NCI-H748 (cell line): ENCODE measurements at regions not wholly inside any gene's neighbourhood (a gene's known extent, or its start where the extent isn't known, plus 50 kb on each side); places are given as distances from the start of the nearest gene placed in this dataset.
A peak's percentile ranks its signal among the peaks of the same experiment; 100 is the strongest.

Source experiments
- DNase-seq: peaks from one replicate; lab custom pipeline; 2025; ENCODE audit not compliant: unreplicated experiment; lab: John Stamatoyannopoulos, UW

- DNase-seq = no peak
Observed at GRCh38 chr5:107088907-107089306, 581.8 kb downstream of the EFNA5 start.

DNA sequence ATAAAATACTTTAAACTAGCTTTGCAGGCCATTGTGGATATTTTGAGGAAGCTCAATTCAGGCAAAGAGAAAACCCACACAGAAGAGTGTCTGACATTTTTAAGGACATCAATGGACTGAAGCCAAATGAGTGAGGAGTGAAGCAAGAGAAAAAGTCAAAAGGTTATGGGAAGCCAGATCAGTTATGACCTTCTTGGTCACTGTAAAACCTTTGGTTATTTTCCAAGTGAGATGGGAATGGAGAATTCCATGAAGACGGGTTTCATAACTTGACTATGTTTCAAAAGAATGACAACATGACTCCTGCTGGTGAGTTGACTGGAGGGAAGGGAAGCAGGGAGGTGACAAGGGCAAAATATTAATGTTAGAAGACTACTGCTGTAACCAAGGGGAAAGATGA lies 585.2 kb downstream of the EFNA5 start:
- DNase-seq = no peak

DNA sequence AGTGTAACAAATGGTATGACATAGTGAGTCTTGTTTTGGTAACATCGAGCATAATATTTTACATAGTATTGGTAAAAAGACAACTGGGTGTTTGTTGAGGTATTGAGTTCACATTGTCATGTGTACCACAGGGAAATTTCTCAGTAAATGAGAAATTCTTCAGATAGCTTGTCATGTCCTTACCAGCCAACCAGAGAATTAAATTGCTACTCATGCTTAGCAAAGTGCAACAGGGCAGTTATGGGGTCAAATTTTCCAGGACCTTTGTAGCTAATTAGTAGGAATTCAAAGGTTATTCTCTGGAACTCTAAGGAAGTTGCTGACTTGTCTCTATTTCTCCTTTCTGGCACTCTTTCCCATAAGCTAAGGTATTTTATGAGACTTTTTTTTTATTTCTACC lies 595.7 kb downstream of the EFNA5 start:
- DNase-seq = no peak

- DNase-seq = no peak
Observed at GRCh38 chr5:107072967-107073366, 597.8 kb downstream of the EFNA5 start.

DNA sequence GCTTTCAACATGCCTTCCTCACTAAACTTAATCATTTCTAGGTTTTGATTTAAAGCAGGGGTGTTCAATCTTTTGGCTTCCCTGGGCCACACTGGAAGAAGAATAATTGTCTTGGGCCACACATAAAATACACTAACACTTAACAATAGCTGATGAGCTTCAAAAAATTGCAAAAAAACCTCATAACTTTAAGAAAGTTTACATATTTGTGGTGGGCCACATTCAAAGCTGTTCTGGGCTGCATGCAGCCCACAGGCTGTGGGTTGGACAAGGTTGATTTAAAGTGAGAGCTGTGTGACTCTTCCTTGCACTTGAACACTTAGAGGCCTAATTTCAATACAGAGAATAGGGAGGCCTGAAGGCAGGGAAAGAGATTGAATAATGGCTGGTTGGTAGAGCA lies 598.3 kb downstream of the EFNA5 start:
- DNase-seq = no peak

- no peak for DNase-seq
Observed at GRCh38 chr5:107068782-107069181, 602.0 kb downstream of the EFNA5 start.

DNA sequence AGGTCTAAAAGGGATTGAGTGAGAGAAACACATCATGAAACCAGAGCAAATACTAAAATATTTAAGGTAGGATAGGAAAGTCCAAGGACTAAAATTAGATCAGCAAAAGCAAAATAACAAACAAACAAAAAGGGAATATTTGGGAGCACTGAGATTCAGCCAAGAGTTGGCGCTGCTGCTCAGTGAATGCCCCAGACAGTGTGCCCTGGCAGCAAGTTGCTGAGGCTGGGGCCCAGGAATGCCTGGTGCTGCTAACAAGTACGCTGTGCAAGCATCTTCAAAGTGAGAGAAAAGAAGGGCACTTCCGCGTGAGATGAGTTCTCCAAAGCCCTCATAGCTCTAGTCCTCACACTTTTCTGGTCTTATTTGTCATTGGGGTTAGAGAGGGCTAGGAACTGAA lies 603.3 kb downstream of the EFNA5 start:
- no peak for DNase-seq

DNA sequence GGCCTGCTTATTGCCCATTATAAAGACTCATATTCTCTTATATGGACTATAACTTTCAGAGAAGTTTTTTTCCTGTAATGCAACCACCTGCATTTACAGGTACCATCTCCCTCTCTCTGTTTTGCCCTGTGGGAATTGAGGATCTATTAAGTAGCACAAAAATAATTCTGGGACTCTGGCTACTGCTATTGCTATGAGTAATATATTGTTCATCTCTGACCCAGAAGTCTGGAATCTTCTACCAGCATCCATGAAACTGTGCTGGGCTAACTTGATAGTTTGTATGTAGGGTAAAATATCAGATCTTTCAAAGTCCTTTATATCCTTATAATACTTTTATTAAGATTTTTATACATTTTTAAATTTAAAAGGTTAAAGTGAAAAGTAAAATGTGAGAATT lies 607.2 kb downstream of the EFNA5 start:
- DNase-seq = no peak

DNA sequence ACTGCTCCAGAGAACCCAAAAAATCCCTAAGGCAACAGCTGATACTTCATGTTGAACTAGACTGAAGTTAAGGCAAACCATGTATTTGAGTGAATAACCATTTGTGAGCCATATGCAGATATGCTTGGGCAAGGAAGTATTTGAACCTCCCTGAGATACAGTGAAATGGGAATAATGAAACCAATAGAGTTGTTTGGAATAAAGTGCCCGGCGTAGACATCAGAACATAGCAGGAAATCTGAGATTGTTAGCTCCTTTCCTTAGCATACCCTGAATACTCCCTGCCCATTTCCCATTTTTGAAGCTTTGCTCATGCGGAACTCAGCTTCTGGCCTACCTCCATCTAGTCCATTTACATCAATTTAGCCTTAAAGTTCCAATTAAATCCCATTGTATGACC lies 611.9 kb downstream of the EFNA5 start:
- no peak for DNase-seq

GRCh38 chr5:107058235-107058634 lies 612.5 kb downstream of the EFNA5 start:
- DNase-seq = no peak

- no peak for DNase-seq
Observed at GRCh38 chr5:107056278-107056677, 614.5 kb downstream of the EFNA5 start.

GRCh38 chr5:107047048-107047447 lies 623.7 kb downstream of the EFNA5 start:
- DNase-seq = no peak

GRCh38 chr5:107043665-107044064 lies 627.1 kb downstream of the EFNA5 start:
- no peak for DNase-seq

GRCh38 chr5:107040907-107041306 lies 629.8 kb downstream of the EFNA5 start:
- no peak for DNase-seq

GRCh38 chr5:107032629-107033028 lies 638.1 kb downstream of the EFNA5 start:
- no peak for DNase-seq

DNA sequence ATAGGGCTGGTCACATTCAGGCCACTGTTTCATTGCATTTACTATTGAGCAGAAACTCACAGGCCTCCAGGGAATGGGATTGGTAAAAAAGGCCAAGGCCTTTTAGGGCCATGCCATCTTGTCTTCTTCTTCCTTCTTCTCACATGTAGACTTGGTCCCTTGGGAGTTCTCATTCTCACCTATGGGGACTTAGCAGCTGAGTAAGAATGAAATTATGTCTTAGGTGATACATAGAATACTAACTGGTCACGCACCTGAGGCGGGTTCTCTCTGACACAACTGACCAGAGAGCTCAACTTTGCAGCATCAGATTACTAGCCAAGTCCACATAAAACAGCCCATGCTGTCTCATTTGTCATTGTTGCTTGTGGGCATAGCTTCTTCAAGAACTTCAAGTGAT lies 641.8 kb downstream of the EFNA5 start:
- no peak for DNase-seq

- DNase-seq = no peak
Observed at GRCh38 chr5:107025712-107026497, 644.8 kb downstream of the EFNA5 start.

DNA sequence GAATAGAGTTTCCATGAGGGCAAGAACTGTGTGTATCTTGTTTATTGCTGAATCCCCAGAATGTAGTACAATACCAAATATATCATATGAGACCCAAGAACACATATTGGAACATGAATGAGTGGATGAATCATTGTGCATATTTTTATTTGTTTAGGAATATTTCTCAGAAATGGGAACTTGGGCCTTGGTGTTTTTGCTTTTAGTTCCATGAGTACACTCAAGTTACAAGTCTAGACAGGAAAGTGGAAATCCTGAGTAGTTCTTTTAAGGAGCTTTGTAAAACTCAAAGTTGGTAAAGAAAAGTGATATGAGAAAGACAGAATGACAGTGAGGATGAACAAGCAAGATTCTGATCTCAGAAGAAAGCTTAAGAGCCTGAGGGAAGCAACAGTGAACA lies 647.0 kb downstream of the EFNA5 start:
- DNase-seq = no peak

DNA sequence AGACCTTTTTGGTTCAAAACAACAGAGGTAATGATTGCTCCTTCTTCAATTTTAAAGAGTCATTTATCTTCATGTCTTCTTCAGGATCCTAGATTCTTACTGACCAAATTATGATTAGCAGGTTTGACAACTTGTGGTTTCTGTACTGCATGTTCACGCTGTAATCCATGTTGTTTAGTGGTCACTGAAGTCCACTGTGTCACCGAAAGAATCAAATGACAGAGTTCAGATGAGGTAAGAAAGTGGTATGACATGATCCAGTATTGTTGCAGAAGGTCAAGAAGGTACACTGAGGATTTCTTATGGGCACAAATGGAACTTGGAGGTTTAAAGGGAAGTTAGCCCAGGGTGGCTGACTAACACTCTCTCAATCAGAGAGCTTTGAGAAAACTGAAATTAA lies 649.2 kb downstream of the EFNA5 start:
- DNase-seq = no peak

DNA sequence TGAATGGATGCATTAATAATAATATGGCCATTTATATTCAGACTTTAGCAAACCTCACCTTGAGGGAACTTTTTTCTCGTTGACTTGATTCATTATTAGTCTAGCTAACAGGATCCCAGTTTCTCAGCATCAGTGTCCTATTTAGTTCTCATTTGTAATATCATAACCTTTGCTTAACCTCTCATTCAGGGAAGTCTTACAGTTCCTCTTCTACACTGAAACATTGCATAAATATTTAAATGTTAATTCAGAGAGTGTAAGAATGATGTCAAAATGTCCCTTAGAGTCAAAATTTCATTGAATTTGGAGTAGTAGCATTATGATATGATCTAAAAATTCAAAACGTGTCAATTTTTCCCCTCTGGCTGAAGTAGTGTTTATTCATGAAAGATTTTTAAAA lies 650.1 kb downstream of the EFNA5 start:
- DNase-seq = no peak

- no peak for DNase-seq
Observed at GRCh38 chr5:107017616-107018015, 653.1 kb downstream of the EFNA5 start.

DNA sequence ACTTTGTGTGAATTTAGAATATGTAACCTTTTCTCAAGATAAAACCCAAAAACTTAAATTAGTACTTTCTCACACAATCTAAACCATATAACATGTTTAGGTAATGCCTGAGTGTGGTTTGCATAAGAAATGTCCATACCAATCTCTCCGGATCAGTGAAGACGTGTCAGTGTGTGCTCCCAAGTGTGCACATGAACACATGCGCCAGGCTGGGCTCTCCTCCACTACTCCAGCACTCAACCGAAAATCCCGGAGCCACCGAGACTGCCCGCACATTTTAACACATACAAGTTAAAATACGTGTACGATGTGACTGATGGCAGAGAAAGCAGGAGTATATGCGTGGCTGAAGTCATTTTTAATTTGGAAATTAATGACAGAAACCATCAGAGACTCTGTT lies 658.4 kb downstream of the EFNA5 start:
- DNase-seq = no peak

- peak; percentile 36 for DNase-seq
Observed at GRCh38 chr5:107011605-107012004, 659.1 kb downstream of the EFNA5 start.
